GM12872 (cell line): ENCODE measurements at regions not wholly inside any gene's neighbourhood (a gene's known extent, or its start where the extent isn't known, plus 50 kb on each side); places are given as distances from the start of the nearest gene placed in this dataset.

ENCODE experiments used
- TF ChIP-seq, protein P1 (sequence below): IDR thresholded peaks from 3 replicates; pipeline ENCODE4 v1.5.1; 2011; ENCODE audit warnings: low read depth, mild to moderate bottlenecking, low read length, moderate library complexity; ENCODE audit not compliant: insufficient read depth

DNA sequence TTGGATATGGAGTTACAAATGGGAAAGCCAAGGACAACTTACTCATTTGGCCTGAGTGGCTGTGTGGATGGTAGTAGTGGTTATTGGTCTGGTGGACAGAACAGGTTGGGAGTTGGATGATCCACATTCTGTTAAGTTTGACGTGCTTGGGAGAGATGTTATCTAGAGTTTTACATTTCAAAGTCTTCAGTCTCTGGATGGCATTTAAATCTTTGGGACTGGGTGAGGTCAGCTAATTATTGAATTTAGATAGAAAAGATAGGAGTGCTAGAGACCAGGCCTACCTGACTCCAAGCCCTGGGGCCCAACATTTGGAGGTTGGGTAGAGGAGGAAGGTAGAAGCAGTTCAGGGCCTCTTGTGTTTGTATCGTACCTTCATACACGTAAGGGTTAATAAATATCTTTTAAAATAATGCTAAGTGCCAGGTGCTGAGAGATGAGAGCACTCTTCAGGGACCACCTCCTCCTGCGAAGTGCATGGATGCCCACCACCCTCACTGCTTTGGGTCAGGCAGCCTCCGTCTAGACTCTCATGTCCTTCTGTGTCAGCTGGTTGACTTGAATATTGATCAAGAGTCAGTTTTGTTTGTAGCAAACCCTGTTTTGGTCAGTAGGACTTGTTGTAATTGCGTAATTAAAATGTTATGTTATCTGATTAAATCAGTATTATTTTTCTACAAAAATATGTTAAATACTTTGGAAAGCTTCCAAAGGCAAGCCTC, 460.4 kb upstream of the RGS6 start:
- TF ChIP-seq, protein P1, sequence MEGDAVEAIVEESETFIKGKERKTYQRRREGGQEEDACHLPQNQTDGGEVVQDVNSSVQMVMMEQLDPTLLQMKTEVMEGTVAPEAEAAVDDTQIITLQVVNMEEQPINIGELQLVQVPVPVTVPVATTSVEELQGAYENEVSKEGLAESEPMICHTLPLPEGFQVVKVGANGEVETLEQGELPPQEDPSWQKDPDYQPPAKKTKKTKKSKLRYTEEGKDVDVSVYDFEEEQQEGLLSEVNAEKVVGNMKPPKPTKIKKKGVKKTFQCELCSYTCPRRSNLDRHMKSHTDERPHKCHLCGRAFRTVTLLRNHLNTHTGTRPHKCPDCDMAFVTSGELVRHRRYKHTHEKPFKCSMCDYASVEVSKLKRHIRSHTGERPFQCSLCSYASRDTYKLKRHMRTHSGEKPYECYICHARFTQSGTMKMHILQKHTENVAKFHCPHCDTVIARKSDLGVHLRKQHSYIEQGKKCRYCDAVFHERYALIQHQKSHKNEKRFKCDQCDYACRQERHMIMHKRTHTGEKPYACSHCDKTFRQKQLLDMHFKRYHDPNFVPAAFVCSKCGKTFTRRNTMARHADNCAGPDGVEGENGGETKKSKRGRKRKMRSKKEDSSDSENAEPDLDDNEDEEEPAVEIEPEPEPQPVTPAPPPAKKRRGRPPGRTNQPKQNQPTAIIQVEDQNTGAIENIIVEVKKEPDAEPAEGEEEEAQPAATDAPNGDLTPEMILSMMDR, result no peak

DNA sequence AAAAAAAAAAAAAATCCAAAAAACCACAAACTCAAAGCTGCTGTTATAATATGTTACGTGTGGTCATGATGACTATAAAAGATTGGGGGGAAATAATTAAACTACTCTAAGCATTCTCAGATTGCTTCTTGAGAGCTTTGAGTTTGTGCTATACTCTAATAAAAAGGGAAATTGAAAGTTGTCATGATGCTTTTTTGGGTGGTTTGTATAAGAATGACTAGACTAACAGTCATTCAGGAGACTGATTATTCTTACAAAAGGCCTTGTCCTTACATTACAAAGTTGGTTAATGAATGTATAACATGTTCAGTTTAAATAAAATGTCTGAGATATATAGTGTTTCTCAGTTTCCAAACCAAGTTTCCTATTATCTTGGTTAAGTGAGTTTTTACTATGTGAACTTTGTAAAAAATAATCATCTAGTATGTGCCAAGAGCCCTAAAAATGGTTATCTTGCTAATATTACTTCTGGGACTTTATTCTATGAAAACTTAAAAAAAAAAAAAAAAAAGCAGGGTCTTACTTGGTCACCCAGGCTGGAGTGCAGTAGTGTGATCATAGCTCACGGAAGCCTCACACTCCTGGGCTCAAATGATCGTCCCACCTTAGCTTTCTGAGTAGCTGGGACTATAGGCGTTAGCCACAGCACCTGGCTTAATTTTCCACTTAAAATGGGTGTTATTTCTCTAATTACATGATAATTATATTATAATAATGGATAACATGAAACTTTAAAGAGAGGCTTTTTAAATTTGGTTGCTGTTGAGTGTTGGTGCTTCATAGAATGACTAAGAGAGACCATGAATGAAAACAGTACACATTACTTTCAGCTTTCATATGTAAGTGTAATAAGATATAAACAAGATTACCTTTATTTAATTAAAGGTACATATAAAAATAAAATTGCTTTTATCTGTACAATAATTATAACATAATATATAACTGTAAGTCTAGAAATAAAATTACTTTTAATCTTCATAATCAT, 459.6 kb upstream of the RGS6 start:
- TF ChIP-seq, protein P1, result no peak

DNA sequence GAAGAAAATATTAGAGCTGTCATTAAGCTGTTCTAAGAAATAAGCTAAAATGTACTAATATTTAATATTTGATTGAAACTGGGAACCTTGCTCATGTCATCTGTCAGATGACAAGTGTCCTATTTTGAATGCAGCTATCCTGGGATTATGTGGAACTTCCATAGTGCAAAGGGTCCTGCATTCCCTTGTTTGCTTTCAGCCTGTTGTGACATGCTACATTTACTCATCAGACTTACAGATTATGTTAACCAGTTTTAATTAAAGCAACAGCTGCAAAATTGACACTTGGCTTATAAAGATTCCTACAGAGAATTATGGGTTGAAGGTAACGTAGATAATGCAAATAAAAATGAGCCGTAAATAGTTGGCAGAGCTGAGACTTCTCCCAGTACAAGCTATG, 458.4 kb upstream of the RGS6 start:
- TF ChIP-seq, protein P1, result no peak

DNA sequence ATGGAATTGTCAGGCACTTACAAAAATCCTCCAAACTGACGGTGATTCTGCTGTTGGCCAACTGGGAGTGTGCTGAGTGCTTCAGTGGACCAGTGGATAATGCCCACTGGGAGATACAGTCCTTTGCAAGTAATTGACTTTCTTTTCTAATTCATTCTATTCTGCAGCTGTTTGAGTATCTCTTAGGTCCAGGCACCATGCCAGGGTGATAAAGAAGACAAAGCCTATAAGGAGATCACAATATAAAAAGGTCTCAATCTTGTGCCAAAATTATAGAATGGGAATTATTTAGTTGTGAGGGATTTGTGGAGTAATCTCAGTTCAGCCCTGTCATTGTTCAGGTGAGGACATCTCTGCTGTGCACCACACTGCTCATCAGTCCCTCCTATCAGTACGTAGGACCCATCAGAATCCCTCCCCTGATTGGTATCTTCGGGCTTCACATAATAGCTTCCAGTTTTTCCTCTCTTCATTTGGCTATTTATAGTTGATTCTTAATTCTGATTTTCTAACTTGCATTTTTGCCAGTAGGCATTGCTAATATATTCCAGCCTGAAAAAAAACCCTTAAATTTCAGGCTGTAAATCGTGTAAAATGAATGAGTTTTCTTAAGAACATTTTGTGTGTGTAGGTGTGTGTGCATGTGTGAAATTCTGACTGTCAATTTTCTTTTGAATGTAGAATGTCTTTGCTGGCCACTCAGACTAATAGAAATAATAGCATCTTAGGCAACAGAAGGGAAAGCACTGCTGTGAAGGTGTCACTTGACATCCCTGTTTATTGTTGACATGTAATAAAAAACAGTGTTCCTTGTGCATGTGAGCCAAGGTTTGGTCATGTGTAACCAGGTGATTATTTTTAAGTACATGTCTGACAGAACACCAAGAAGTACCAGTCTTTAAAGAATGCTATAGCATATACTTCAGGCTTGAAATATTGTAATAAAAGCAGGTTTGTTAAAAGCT, 457.6 kb upstream of the RGS6 start:
- TF ChIP-seq, protein P1, result no peak

DNA sequence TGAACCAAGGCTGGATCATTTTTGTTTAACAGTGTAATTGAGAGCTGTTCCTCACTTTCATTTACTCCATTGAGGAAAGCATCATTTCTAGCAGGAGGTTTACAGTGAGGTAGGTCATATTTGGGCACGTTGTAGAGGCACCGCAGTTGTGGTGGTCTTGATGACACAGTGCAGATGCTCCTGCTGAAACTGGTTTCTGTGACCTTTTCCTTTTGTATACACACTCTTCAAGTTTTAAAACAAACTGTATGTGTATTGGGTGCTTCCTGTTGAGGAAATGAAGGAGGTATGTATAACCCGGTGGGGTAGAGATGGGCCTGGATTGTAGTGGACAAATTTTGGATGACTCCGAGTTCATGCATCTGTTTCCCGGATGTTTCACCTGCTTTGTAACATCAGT, 456.3 kb upstream of the RGS6 start:
- TF ChIP-seq, protein P1, result no peak

DNA sequence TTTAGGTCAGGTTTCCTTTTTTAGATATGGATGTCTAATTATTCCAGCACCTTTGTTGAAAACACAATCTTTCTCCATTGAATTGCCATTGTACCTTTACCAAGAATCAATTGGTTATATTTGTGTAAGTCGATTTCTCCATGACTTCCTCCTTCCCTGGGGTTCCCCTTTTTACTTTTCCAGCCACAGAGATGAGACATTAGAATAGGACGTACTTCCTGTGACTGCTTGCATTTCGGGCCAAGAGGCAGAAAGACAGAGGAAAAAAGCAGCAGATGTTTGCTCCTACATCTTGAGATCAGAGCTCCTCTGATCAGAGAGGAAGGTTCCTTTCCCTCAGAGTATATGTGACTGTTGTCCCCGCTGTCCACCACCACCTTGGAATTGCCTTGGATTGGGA, 453.7 kb upstream of the RGS6 start:
- TF ChIP-seq, protein P1, result no peak
